ENCODE measurements at regions not wholly inside any gene's neighbourhood (a gene's known extent, or its start where the extent isn't known, plus 50 kb on each side); places are given as distances from the start of the nearest gene placed in this dataset.

- H3K4me3 ChIP-seq (ENCODE audit: low read length): no peak overlapping the region
- no peak for DNase-seq (ENCODE audit: low read depth)
- TF ChIP-seq, protein P1, sequence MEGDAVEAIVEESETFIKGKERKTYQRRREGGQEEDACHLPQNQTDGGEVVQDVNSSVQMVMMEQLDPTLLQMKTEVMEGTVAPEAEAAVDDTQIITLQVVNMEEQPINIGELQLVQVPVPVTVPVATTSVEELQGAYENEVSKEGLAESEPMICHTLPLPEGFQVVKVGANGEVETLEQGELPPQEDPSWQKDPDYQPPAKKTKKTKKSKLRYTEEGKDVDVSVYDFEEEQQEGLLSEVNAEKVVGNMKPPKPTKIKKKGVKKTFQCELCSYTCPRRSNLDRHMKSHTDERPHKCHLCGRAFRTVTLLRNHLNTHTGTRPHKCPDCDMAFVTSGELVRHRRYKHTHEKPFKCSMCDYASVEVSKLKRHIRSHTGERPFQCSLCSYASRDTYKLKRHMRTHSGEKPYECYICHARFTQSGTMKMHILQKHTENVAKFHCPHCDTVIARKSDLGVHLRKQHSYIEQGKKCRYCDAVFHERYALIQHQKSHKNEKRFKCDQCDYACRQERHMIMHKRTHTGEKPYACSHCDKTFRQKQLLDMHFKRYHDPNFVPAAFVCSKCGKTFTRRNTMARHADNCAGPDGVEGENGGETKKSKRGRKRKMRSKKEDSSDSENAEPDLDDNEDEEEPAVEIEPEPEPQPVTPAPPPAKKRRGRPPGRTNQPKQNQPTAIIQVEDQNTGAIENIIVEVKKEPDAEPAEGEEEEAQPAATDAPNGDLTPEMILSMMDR (conservative IDR thresholded peaks at IDR 0.05; ENCODE audit: low read depth, low read length): no peak
These were observed 137.5 kb downstream of the ZNF674 start for GRCh38 chrX:46407753-46408130.

- DNase-seq (ENCODE audit: low read depth): no peak
- no peak overlapping the region for H3K4me3 ChIP-seq (ENCODE audit: low read length)
- TF ChIP-seq, protein P1 (conservative IDR thresholded peaks at IDR 0.05; ENCODE audit: low read depth, low read length): no peak
These were observed 138.0 kb downstream of the ZNF674 start for GRCh38 chrX:46407036-46407752.

- H3K4me3 ChIP-seq (ENCODE audit: low read length): no peak overlapping the region
- DNase-seq (ENCODE audit: low read depth): no peak
- TF ChIP-seq, protein P1 (conservative IDR thresholded peaks at IDR 0.05; ENCODE audit: low read depth, low read length): no peak
These were observed 140.4 kb downstream of the ZNF674 start for GRCh38 chrX:46404774-46405173.

DNA sequence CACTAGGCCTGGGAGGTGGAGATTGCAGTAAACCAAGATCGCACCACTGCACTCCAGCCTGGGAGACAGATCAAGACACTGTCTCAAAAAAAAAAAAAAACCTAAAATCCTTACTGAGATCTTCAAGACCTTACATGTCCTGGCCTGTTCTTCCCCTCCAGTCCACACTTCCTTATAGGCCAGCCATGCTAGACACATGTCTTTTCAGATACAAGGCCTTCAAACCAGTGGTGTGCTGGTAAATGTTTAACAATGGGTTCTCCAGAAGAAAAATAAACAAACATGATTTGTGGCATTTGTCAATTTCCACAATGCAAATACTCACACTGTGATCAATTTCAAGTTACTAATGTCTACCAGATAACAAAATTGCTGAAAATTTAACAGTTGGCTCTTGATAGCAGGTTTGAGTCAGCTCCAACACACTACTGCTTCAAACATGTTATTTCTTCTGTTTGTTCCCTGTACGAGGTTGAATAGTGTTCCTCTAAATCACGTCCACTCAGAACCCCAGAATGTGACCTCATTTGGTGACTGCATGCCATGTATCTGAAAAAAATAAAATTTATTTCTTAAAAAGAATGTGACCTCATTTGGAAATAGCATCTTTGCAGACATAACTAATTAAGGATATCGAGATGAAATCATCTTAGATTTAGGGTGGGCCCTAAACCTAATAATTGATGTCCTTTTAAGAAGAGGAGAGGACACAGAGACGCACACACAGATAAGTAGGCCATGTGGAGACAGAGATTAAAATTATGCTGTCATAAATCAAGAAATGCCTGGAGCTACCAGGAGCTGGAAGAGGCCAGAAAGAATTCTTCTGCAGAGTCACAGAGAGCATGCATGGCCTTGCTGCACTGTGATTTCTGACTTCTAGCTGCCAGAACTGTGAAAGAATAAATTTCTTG is 144.4 kb downstream of the ZNF674 start:
- no peak overlapping the region for H3K4me3 ChIP-seq (ENCODE audit: low read length)
- TF ChIP-seq, protein P1 (conservative IDR thresholded peaks at IDR 0.05; ENCODE audit: low read depth, low read length): no peak
- no peak for DNase-seq (ENCODE audit: low read depth)

GRCh38 chrX:46398874-46399273 is 146.3 kb downstream of the ZNF674 start:
- TF ChIP-seq, protein P1 (conservative IDR thresholded peaks at IDR 0.05; ENCODE audit: low read depth, low read length): no peak
- no peak for DNase-seq (ENCODE audit: low read depth)
- H3K4me3 ChIP-seq (ENCODE audit: low read length): no peak overlapping the region

DNA sequence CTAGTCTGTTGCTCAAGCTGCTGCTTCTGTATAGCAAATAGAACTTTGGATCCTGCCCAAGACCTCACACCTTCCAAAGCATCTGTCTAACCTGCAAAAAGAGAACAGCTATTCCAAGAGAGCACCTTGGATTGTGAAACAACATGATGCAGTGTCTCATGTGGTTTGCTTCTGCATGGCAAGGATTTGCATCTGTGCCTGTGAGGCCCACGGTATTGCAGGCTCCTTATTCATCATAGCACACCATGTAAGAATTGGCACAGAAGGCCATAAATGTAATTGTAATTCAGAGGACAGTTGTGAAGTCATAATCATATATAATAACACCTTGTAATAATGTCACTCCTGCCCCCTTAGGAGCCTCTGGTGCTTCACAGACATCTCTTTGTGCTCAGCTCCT is 147.1 kb downstream of the ZNF674 start:
- DNase-seq (ENCODE audit: low read depth): no peak
- H3K4me3 ChIP-seq (ENCODE audit: low read length): no peak overlapping the region
- TF ChIP-seq, protein P1 (conservative IDR thresholded peaks at IDR 0.05; ENCODE audit: low read depth, low read length): no peak
